Stimulated activated CD8-positive, alpha-beta memory T cell treated with anti-CD3 and anti-CD28 coated beads, Interleukin-15, amount 100 ng/mL, for 4 hours (primary cell): ENCODE measurements at regions not wholly inside any gene's neighbourhood (a gene's known extent, or its start where the extent isn't known, plus 50 kb on each side); places are given as distances from the start of the nearest gene placed in this dataset.

Source experiments
- DNase-seq, 2 donors: peaks; one replicate each; pipeline ENCODE4 v3.0.0-alpha.2; 2020; ENCODE audit warnings: low read depth in 2 of 2

DNA sequence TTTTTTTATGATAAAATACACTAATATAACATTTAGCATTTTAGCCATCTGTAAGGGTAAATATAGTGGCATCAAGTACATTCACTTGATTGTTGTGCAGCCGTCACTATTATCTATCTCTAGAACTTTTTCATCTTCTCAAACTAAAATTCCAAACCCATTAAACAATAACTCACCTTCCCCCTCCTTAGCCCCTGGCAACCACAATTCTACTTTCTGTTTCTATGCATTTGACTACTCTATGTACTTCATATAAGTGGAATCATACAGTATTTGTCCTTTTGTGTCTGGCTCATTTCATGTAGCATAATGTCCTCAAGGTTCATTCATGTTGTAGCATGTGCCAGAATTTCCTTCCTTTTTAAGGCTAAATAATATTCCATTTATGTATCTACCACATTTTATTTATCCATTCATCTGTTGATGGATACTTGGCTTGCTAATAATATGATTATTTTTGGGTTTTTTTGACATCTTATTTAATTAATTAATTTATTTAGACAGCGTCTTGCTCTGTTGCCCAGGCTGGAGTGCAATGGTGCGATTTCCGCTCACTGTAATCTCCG lies 69.6 kb upstream of the MACF1 start:
- DNase-seq: no peak

DNA sequence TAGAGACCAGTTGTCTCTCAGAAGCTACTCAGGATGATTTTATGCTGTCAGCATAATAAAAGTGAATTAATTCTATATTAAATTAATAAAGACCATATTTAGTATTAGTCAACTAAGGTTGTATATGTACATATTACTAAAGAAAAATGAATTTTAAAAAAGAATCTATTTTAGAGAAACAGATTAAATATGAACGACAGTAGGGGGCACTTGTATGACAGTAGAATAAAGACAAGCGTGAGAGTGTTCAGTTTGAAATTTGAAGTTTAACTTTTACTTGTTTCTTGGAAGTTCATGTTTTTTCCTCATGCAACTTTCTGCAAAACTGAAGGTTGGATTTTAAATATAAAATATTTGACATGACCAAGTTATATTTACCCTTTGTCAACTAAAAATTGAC lies 67.9 kb upstream of the MACF1 start:
- DNase-seq: no peak

DNA sequence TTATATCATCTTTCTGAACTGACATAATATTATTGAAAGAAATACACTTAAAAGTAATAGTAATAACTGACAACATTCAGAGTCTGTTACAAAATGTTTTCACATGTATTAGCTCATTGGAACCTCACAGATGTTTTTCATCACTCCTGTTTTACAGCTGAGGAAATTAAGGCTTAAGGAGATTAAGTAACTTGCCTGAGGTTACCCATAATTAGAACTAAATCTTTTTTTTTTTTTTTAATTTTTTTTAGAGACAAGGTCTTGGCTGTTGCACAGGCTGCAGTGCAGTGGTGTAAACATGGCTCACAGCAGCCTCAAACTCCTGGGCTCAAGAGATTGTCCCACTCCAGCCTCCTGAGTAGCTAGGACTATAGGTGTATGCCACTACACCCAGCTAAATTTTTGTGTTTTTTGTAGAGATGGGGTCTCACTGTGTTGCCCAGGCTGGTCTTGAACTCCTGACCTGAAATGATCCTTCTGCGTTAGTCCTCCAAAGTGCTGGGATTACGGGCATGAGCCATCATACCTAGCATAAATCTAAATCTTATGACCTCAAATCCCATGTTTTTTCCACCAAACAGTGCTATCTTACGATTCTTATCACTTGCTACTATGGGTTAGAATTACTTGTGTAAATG lies 64.7 kb upstream of the MACF1 start:
- no peak for DNase-seq

DNA sequence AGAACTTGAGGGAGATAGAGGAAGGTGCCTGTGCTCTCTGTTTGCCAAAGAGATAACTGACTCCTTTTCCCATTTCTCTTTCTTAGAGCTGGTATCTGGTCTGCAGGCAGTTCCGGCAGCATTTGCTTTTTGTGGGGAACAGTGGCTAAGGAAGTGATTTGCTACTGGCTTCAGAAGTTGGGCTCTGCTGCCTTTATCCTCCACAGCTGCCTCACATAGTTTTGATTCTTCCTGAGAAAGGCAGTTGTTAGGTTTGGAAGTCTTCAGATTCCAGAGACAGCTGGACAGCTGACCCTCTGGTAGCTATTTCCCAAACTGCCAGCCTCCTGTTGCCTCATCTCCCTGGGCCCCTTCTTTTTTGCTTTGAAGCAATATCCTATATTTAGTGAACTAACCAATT lies 62.6 kb upstream of the MACF1 start:
- no peak for DNase-seq

DNA sequence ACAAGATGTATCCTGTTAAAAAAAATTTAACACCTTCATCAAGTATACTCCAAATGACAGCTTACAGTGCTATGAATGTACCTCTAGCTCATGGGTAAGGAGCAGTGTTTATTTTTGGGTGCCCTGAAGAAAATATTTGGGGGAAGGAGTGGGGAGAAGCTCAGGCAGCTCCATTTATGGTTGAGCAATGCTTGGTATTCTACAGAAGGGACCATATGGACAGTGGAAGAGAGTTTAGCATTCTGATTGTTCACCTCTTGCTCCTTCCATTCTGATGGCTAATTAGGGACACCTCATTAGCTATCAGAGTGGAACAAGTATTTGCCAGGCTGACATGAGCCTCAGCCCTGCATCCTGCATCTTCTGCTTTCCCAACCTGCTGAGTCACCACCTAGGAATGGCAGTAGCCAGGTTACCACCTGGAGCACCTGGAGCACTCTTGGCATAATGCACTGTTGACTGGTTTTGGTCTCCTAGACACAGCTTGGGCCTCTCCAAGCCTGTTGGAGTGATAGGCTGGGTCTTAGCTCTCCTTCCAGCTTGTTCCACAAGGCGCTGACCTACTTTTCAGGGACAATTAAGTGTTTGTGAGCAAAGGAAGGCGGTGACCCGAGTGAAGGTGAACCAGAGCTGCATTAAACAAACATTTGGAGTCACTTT lies 62.0 kb upstream of the MACF1 start:
- no peak for DNase-seq

DNA sequence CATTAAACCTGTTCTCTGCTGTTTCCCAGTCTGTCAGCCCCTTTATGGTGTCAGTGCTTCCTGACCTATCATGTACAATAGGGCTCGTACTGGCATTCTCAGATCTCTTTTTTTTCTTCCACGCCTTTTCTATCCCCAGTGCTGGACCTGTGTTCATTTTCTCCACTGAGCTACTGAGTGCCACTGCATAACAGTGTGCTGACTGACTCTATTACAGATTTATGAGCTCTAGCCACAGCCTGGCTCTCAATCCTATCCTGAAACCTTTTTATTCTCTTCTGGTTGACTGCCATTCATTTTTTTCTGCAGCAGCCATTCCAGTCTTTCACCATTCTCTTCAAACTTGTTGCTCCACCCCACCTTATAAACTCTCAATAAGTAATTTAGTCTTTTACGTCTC lies 59.6 kb upstream of the MACF1 start:
- no peak for DNase-seq

DNA sequence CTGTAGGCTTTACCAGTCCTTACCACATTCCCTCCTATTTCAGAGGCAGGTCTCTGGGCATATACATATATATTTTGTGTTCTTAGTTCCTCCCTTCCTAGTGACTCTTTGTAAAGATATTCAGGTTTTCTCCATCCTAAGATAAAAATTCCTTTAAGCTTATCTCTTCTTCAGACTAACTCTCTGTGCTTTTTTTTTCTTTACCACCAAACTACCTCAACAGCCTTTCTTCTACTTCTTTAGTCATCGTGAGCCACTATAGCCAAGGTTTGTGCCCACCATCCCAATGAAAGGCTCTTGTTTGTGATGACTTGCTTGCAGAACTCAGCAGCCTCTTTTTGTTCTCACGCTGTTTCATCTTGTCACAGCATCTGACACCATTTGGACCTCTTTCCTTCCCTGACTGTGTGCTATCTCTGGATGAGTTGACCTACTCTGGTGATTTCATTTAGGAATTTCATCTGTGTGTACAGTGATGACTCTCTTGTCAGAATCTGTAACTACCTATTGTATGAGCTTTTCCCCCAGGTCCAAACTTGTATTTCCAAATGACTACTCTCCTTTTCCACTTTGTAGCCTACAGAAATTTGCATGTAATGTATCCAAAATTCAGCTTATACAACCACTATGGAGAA lies 59.0 kb upstream of the MACF1 start:
- no peak for DNase-seq

DNA sequence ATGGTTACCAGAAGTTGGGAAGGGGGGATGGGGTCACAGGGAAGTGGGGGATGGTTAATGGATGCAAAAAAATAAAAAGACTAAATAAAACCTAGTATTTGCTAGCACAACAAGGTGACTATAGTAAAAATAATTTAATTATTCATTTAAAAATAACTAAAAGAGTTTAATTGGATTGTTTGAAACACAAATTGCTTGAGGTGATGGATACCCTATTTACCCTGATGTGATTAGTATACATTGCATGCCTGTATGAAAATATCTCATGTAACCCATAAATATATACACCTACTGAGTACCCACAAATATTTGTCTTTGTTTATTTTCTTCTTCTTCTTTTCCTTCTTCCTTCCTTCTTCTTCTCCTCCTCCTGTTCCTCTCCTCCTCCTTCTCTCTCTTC lies 57.8 kb upstream of the MACF1 start:
- no peak for DNase-seq

DNA sequence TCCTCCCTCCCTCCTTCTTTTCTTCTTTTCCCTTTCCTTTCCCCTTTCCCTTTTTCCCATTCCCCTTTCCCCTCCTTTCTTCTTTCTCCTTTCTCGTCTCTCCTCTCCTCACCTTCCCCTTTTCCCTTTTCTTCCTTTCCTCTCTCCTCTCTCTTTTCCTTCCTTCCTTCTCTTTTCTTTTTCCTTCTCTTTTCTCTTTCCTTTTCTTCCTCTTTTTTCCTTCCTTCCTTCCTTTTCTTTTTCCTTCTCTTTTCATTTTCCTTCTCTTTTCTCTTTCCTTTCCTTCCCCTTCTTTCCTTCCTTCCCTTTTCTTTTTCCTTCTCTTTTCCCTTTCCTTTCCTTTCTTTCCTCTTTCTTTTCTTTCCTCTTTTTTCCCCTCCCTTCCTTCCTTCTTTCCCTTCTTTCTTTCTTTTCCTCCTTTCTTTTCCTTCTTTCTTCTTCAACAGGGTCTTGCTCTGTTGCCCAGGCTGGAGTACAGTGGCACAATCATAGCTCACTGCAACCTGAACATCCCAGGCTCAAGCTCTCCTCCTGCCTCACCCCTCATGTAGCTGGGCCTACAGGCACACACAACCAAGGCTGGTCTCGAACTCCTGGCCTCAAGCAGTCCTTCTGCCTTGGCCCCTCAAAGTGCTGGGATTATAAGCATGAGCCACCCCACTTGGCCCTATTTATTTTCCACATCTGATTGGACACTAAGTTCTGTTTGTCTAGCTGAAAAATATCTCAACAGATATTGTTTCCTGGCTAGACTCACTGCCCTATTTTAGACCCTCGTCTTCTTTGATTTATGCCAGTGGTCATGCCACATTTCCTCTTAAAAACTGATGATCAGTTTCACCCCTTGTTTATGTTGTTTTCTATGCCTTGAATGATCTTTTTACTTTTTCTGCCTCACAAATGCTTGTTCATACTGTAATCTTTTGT lies 57.1 kb upstream of the MACF1 start:
- no peak for DNase-seq

DNA sequence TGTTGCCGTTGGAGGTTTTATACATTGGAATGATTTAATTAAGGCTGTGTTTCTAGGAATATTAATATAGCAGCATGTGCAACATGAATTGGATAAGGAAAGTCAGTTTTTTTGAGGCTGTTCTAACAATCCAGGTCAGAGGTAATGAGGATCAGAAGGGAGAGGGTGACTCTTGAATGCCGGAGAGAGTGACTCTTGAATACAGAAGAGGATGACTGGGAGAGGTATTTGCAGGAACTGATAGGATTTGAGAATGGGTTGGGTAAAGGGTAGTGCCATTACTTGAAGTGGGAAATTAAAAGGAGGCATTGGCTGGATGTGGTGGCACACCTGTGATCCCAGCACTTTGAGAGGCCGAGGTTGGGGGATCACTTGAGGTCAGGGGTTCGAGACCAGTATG lies 55.6 kb upstream of the MACF1 start:
- no peak for DNase-seq

DNA sequence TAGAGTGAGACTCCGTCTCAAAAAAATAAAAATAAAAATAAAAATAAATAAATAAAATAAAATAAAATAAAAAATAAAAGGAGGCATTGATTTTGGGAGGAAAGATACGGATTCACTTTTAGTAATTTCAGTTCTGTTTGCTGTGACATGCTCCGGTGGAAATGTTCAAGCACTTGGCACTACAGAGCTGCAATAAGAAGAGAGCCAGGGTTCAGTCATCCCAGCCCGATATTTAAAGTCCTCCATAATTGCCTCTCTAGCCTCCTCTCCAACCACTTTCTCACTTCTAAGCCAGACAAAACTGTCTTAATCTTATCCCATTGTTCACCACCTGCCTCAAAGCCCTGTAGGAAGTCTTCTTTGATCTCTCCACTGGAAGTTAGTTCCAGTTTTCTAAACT lies 55.0 kb upstream of the MACF1 start:
- no peak for DNase-seq

DNA sequence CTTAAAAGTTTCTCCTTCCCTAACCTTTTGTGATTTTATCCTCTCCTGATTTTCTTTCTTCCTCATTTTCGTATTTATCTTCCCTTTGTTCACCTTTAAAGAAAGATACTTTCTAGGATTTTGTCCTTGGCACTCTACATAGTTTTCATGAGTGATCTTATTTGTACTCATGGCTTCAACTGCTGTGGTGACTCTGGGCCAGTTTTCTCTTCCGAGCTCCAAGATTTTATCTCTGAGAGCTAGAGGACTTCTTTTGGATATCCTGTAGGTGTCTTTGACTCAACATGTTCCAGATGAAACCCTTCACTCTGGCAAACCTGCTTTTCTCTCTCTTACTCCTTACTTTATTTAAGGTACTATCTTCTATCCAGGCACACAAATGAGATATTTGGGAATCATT lies 53.7 kb upstream of the MACF1 start:
- no peak for DNase-seq

DNA sequence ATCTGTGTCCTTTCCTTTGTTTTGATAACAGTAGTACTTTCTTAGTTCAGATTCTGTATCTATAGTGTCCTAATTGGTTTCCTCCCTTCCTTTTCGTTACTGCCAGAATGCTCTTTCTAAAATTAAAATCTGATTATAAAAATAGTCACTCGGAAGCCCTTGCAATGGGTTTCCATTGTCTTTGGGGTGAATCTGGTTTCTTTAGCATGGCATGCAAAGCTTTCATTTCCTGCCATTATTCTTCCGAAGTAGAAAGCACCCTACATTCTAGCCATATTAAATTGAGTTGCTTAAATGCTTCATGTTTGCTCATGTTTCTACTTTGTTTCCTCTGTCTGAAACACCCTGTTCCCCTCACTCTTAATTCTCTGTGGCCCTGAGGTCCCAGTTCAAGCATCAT lies 53.2 kb upstream of the MACF1 start:
- DNase-seq: no peak

DNA sequence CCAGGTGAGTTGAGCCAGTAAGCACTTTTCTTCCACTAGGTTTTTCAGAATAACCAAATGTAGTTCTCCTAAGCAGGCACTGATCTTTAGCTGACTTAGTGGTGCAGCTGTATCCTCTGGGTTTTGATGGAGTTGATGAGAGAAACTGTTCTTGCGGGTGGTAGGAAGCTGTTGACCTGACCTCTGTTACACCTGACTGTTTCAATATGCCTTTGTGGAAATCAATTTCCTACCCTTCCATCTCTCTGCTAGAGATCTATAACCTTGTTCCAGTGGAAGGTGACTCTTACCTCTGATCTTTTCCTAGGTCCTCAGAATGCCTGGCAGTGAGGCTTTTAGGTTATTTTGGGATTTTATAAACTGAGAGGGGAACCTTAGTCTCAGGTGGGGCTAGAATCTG lies 51.6 kb upstream of the MACF1 start:
- no peak for DNase-seq

DNA sequence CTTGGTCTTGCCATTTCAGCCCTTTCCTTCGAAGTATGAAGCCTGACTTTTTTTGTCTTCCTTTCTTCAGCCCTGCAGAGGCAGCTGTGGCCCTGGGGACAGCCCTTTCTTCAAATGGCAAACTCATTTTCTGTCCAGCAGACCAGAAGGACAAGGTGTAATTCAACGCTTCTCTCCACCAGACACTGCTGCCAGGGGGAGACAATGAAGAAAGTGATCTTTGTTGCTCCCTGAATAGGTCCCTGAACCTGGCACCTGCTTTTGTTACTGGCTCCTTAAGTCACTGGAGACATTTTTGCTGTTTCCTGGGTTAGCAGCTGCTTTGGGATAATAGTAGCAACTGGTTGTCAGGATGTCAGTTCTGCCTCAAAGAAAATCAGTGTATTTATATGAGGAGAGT lies 50.8 kb upstream of the MACF1 start:
- no peak for DNase-seq

DNA sequence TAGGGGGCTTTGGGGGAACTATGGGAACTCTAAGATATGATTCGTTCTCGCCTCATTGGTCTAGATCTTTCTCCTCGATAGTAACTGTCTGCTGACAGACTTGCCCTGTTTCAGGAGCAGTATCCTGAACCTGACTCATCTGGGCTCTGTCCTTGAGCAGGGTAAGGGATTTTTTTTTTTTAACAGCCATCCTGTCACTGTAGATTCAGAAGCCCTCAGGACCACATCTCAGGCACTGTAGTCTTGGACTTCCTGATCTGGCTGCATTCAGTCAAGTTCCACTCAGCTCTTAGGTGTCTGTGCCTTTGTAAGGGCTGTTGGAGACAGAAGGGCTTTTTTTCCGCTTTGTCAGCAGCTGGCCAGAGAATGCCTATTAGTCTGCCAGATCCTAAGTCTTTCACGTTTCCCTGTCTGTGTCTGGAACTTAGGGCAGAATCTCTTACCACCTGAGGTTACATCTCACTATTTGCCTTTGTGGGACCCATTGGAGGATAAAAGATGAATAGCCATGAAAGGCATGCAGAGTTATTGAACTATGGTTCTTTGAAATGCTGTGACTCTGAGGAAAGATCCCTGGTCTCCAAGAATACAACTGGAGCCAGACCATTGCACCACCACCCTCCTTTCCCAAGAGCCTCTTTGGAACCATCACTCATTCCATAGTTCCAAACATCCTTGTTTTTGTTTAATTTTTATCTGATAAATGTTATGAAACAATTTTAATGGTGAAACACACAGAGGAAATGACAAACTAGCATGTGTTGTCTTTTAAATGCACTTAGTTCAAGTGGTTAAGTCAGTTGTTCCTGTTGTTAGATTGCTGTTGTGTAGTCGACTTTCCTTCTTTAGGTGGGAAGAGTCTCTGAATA lies 49.7 kb upstream of the MACF1 start:
- no peak for DNase-seq
